Heart left ventricle (tissue), 16 donors: ENCODE measurements at regions not wholly inside any gene's neighbourhood (a gene's known extent, or its start where the extent isn't known, plus 50 kb on each side); places are given as distances from the start of the nearest gene placed in this dataset.

Experiments
- ATAC-seq, 4 donors: fragments of 200-7000 bp; cut with Tn5 transposase; one replicate each; pipeline ENCODE4 v1.9.1; 2020 to 2022; ENCODE audit warnings: moderate library complexity in 4 of 4, mild to moderate bottlenecking in 3 of 4, moderate number of reproducible peaks in 1 of 4
- DNase-seq, 5 donors: peaks; one replicate each; pipeline ENCODE4 v3.0.0-alpha.2; 2020
- H3K27ac ChIP-seq, 12 donors: fragments of 200-600 bp; sonication (generic) in 4 of 12; one replicate each; pipeline versions ENCODE4 v1.5.0 to v1.8.0; 2016 to 2022; ENCODE audit warnings: mild to moderate bottlenecking in 2 of 12
- H3K27me3 ChIP-seq, 9 donors: fragments of 200-600 bp; sonication (generic) in 2 of 9; one replicate each; pipeline versions ENCODE4 v1.5.1 to v1.8.0; 2016 to 2022; ENCODE audit warnings: mild to moderate bottlenecking in 3 of 9
- H3K36me3 ChIP-seq, 9 donors: fragments of 200-600 bp; sonication (generic) in 2 of 9; one replicate each; pipeline versions ENCODE4 v1.5.0 to v1.8.0; 2018 to 2022; ENCODE audit warnings: mild to moderate bottlenecking in 2 of 9
- H3K4me1 ChIP-seq, 12 donors: fragments of 200-600 bp; sonication (generic) in 4 of 12; one replicate each; pipeline versions ENCODE4 v1.5.0 to v1.8.0; 2016 to 2022; ENCODE audit warnings: mild to moderate bottlenecking in 3 of 12
- H3K4me3 ChIP-seq, 12 donors: fragments of 200-600 bp; sonication (generic) in 4 of 12; one replicate each; pipeline versions ENCODE4 v1.5.0 to v1.8.0; 2017 to 2022; ENCODE audit warnings: mild to moderate bottlenecking in 9 of 12, moderate library complexity in 4 of 12
- H3K9me3 ChIP-seq, 12 donors: fragments of 200-600 bp; sonication (generic) in 4 of 12; one replicate each; pipeline versions ENCODE4 v1.5.0 to v1.8.0; 2016 to 2022; ENCODE audit warnings: mild to moderate bottlenecking in 1 of 12
- CTCF ChIP-seq, 12 donors: fragments of 200-600 bp; sonication (generic) in 4 of 12; IDR thresholded peaks; one replicate each; pipeline versions ENCODE4 v1.5.0 to v1.8.0; 2018 to 2022; ENCODE audit warnings: antibody characterized with exemption in 12 of 12, mild to moderate bottlenecking in 5 of 12
- POLR2A ChIP-seq, 2 donors: fragments of 450-650 bp; IDR thresholded peaks; one replicate each; pipeline ENCODE4 v1.6.1; 2017; ENCODE audit warnings: antibody characterized with exemption in 2 of 2, mild to moderate bottlenecking in 2 of 2, moderate library complexity in 2 of 2
- WGBS, 4 donors: extraction: QIAGEN DNeasy Blood & Tissue Kit in 2 of 4; methylation state at CpG; one replicate each; pipeline versions ENCODE4 v1.1.5 to v1.1.7; 2013 to 2018; 5-methylcytosine and 5-hydroxymethylcytosine counted together
- intact Hi-C, 10 donors: fragments of 100-400 bp; cut with DNase I; formaldehyde crosslinking; loops; one replicate each; pipeline versions ENCODE4 v1.11.1 to v1.14.2; 2022
- donor health status: ischemic (EF 13 %, LVEDD 7.1; RV severe dilation, severe dysfunction).
- donor health status: healthy with polysubstance abuse.
- donor health status: DM: no; HTN: yes; CAD: no.
- donor health status: DM: no; HTN: no; CAD: no.
- donor health status: ischemic (EF 25% LVEDD 6.9; RV normal size, moderate dysfunction).
- donor health status: ischemic (EF 25% LVEDD 5.7; RV mildly dilated, moderate dysfunction).
- donor health status: healthy.
- donor health status: DM: yes; HTN: yes; CAD: no.
- donor health status: ischemic (EF 35%, LVEDD 5.7; RV mildly dilated, moderate dysfunction).
- donor health status: nonischemic (EF 11% LVEDD 7.7; RV severe dilation, severe dysfunction).
- donor health status: DM: yes; HTN: yes; CAD: no.
- donor health status: PGD.
- donor health status: ischemic (EF 29% LVEDD 5.4; RV normal size, mild dysfunction).
- donor health status: nonischemic (EF 23%, LVEDD 6.1; RV moderate dilation, normal function).

- intact Hi-C loops, result no loop called here
Measured at GRCh38 chr2:61677942-61678341, 139.8 kb upstream of the XPO1 start.

GRCh38 chr2:61677306-61677705, 139.2 kb upstream of the XPO1 start:
- Histone ChIP-seq H3K9me3 (peaks cover 0 to 20% (median 0%) of the 10 kb centered on the region in 12 donors), H3K27ac (no peak overlapping the region), H3K36me3 (no peaks in the 10 kb centered on the region), H3K4me1 (peaks cover 0 to under 1% (median 0%) of the 10 kb centered on the region in 12 donors), H3K4me3 (no peak overlapping the region), H3K27me3 (no peaks in the 10 kb centered on the region)
- ATAC-seq (no peak), DNase-seq (no peak)
- no peak for TF ChIP-seq POLR2A (IDR thresholded peaks at IDR 0.05)
- WGBS, 4 donors, result 94 to 100% (median 95%) methylated on average over 1 of the region's 1 CpG
- intact Hi-C loops, result no loop called here

More at GRCh38 chr2:61677942-61678341, 139.8 kb upstream of the XPO1 start:
- no peak overlapping the region for H3K4me3 ChIP-seq
- no peak for DNase-seq
- H3K27me3 ChIP-seq, result peaks cover 0 to 2% (median 0%) of the 10 kb centered on the region in 9 donors
- H3K4me1 ChIP-seq, result no peaks in the 10 kb centered on the region
- H3K36me3 ChIP-seq, result no peaks in the 10 kb centered on the region
- peaks cover 0 to 20% (median 0%) of the 10 kb centered on the region in 12 donors for H3K9me3 ChIP-seq
- no peak overlapping the region for H3K27ac ChIP-seq
- ATAC-seq, result no peak
- TF ChIP-seq POLR2A (IDR thresholded peaks at IDR 0.05) (no peak), CTCF (IDR thresholded peaks at IDR 0.05) (no peak)

- TF ChIP-seq POLR2A (IDR thresholded peaks at IDR 0.05), result no peak
- no peak for TF ChIP-seq CTCF (IDR thresholded peaks at IDR 0.05)
- no peaks in the 10 kb centered on the region for H3K27me3 ChIP-seq
- no peak for DNase-seq
- H3K36me3 ChIP-seq, result no peaks in the 10 kb centered on the region
- intact Hi-C loops, result no loop called here
- peaks cover 6 to 20% (median 16%) of the 10 kb centered on the region in 12 donors for H3K4me1 ChIP-seq
- no peak for ATAC-seq
- H3K27ac ChIP-seq, result no peak overlapping the region
- H3K4me3 ChIP-seq, result no peak overlapping the region
- peaks cover 0 to 20% (median 0%) of the 10 kb centered on the region in 12 donors for H3K9me3 ChIP-seq
Measured at GRCh38 chr2:61675204-61675603, 137.0 kb upstream of the XPO1 start.

GRCh38 chr2:61671561-61672315, 133.6 kb upstream of the XPO1 start:
- TF ChIP-seq CTCF (IDR thresholded peaks at IDR 0.05) (no peak), POLR2A (IDR thresholded peaks at IDR 0.05) (no peak)
- Histone ChIP-seq H3K27ac (peak overlapping the region; percentile 30 to 90 (median 84)), H3K4me3 (peak overlapping the region in 8 of 12 donors; percentile 14 to 40 (median 30)), H3K9me3 (peaks cover 0 to 20% (median 0%) of the 10 kb centered on the region in 12 donors), H3K4me1 (peaks cover 6 to 20% (median 16%) of the 10 kb centered on the region in 12 donors), H3K36me3 (no peaks in the 10 kb centered on the region), H3K27me3 (no peaks in the 10 kb centered on the region)
- WGBS, 4 donors, result 55 to 70% (median 61%) methylated on average over 5 of the region's 5 CpGs
- ATAC-seq (peak in 2 of 4 donors; percentile 17 to 43), DNase-seq (no peak)
- intact Hi-C loops, result loop anchor here in 1 of 10 donors (5.0 kb wide), 1 partner anchor 134 kb away; the partner anchor contains the start of gene XPO1
